Smooth muscle cell (in vitro differentiated cells): ENCODE measurements at regions not wholly inside any gene's neighbourhood (a gene's known extent, or its start where the extent isn't known, plus 50 kb on each side); places are given as distances from the start of the nearest gene placed in this dataset.

Source experiments
- DNase-seq: peaks from one replicate; lab custom pipeline; 2025; ENCODE audit not compliant: unreplicated experiment; lab: John Stamatoyannopoulos, UW
- H2AFZ ChIP-seq: fragments of 200-600 bp; sonication (generic); 2 replicates; pipeline ENCODE4 v1.6.0; 2016; ENCODE audit warnings: antibody characterized with exemption, low read depth, mild to moderate bottlenecking
- H3F3A ChIP-seq: fragments of 200-600 bp; sonication (generic); 2 replicates; pipeline ENCODE4 v1.6.0; 2017; ENCODE audit warnings: antibody characterized with exemption, low read depth
- H3K27ac ChIP-seq: fragments of 200-600 bp; sonication (generic); 2 replicates; pipeline ENCODE4 v1.5.1; 2016; ENCODE audit warnings: low read depth, mild to moderate bottlenecking
- H3K27me3 ChIP-seq: fragments of 200-600 bp; sonication (generic); 2 replicates; pipeline ENCODE4 v1.6.1; 2016; ENCODE audit warnings: low read depth, mild to moderate bottlenecking
- H3K36me3 ChIP-seq: fragments of 200-600 bp; sonication (generic); 2 replicates; pipeline ENCODE4 v1.5.1; 2016; ENCODE audit warnings: low read depth
- H3K4me1 ChIP-seq: fragments of 200-600 bp; sonication (generic); 2 replicates; pipeline ENCODE4 v1.5.1; 2016; ENCODE audit warnings: low read depth
- H3K4me2 ChIP-seq: fragments of 200-600 bp; sonication (generic); 2 replicates; pipeline ENCODE4 v1.6.0; 2016; ENCODE audit warnings: mild to moderate bottlenecking
- H3K4me3 ChIP-seq: fragments of 200-600 bp; sonication (generic); 2 replicates; pipeline ENCODE4 v1.5.1; 2016; ENCODE audit warnings: mild to moderate bottlenecking
- H3K79me2 ChIP-seq: fragments of 200-600 bp; sonication (generic); 2 replicates; pipeline ENCODE4 v1.6.0; 2016; ENCODE audit warnings: low read depth, mild to moderate bottlenecking
- H3K9ac ChIP-seq: fragments of 200-600 bp; sonication (generic); 2 replicates; pipeline ENCODE4 v1.6.0; 2016; ENCODE audit warnings: low read depth
- H3K9me3 ChIP-seq: fragments of 200-600 bp; sonication (generic); replicated peaks from 2 replicates; pipeline ENCODE4 v1.5.1; 2016; ENCODE audit warnings: low read depth
- H4K20me1 ChIP-seq: fragments of 200-600 bp; sonication (generic); 2 replicates; pipeline ENCODE4 v1.6.0; 2016; ENCODE audit warnings: low read depth
- CTCF ChIP-seq: fragments of 200-600 bp; sonication (generic); IDR thresholded peaks from 2 replicates; pipeline ENCODE4 v1.5.1; 2017; ENCODE audit warnings: borderline replicate concordance, mild to moderate bottlenecking, antibody characterized with exemption; ENCODE audit not compliant: insufficient read depth, poor library complexity, severe bottlenecking
- WGBS: methylation state at CpG from one replicate; pipeline ENCODE4 v1.1.7; 2016; ENCODE audit warnings: low lambda C conversion rate; 5-methylcytosine and 5-hydroxymethylcytosine counted together

- Histone ChIP-seq H3K27me3 (no peaks in the 10 kb centered on the region), H2AFZ (no peak overlapping the region), H4K20me1 (no peaks in the 10 kb centered on the region), H3K9ac (no peak overlapping the region), H3K79me2 (no peaks in the 10 kb centered on the region), H3K4me2 (no peak overlapping the region), H3K4me3 (no peak overlapping the region), H3F3A (no peaks in the 10 kb centered on the region), H3K4me1 (no peaks in the 10 kb centered on the region), H3K9me3 (no peaks in the 10 kb centered on the region), H3K27ac (no peak overlapping the region), H3K36me3 (no peaks in the 10 kb centered on the region)
- DNase-seq = no peak
- 95% methylated on average over 7 of the region's 7 CpGs for WGBS
- no peak for TF ChIP-seq CTCF
Observed at GRCh38 chr10:36053271-36053670, 411.2 kb upstream of the FZD8 start.

GRCh38 chr10:36051500-36051991 is 409.4 kb upstream of the FZD8 start:
- no peak for DNase-seq
- 96% methylated on average over 4 of the region's 4 CpGs for WGBS
- no peaks in the 10 kb centered on the region for H3F3A ChIP-seq
- no peak overlapping the region for H3K9ac ChIP-seq
- H3K4me3 ChIP-seq = no peak overlapping the region
- no peaks in the 10 kb centered on the region for H3K27me3 ChIP-seq
- H3K9me3 ChIP-seq = no peaks in the 10 kb centered on the region
- no peaks in the 10 kb centered on the region for H3K36me3 ChIP-seq
- no peak overlapping the region for H3K27ac ChIP-seq
- H3K4me1 ChIP-seq = no peaks in the 10 kb centered on the region
- no peak for TF ChIP-seq CTCF
- no peak overlapping the region for H2AFZ ChIP-seq
- H4K20me1 ChIP-seq = no peaks in the 10 kb centered on the region
- no peak overlapping the region for H3K4me2 ChIP-seq
- H3K79me2 ChIP-seq = no peaks in the 10 kb centered on the region

- Histone ChIP-seq H4K20me1 (no peaks in the 10 kb centered on the region), H3K27ac (no peak overlapping the region), H3K9ac (no peak overlapping the region), H3F3A (no peaks in the 10 kb centered on the region), H3K36me3 (no peaks in the 10 kb centered on the region), H3K4me1 (no peaks in the 10 kb centered on the region), H3K4me3 (no peak overlapping the region), H3K9me3 (no peaks in the 10 kb centered on the region), H3K27me3 (no peaks in the 10 kb centered on the region), H3K4me2 (no peak overlapping the region), H3K79me2 (no peaks in the 10 kb centered on the region), H2AFZ (no peak overlapping the region)
- WGBS = 88% methylated on average over 7 of the region's 7 CpGs
- TF ChIP-seq CTCF = no peak
- no peak for DNase-seq
Observed at GRCh38 chr10:36050763-36051499, 408.8 kb upstream of the FZD8 start.

DNA sequence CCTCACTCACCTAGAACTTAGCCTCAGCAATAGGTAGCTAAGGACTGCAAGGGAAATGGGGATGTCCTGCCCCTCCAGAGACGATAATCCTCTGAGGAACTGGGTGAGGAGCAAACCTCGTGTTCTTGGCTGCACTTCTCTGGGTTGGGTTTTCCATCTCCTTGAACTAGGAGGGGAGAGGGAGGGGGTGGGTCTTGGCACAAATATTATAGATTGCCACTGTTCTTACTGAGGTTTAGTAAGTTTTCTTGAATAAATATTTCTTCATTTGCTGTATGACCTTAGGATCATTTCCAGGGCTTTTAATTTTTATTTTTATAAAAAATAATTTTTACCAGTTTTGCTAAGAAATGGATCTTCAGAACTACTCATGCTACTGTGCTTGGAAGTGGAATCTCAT is 406.7 kb upstream of the FZD8 start:
- no peak for TF ChIP-seq CTCF
- H4K20me1 ChIP-seq = no peaks in the 10 kb centered on the region
- H3K4me3 ChIP-seq = no peak overlapping the region
- no peaks in the 10 kb centered on the region for H3K9me3 ChIP-seq
- 97% methylated on average over 2 of the region's 2 CpGs for WGBS
- no peaks in the 10 kb centered on the region for H3K27me3 ChIP-seq
- no peaks in the 10 kb centered on the region for H3K36me3 ChIP-seq
- H3K79me2 ChIP-seq = no peaks in the 10 kb centered on the region
- no peak overlapping the region for H3K4me2 ChIP-seq
- no peak for DNase-seq
- no peak overlapping the region for H3K27ac ChIP-seq
- H3K9ac ChIP-seq = no peak overlapping the region
- H3K4me1 ChIP-seq = no peaks in the 10 kb centered on the region
- H2AFZ ChIP-seq = no peak overlapping the region
- no peaks in the 10 kb centered on the region for H3F3A ChIP-seq
